AG04449 (cell line): ENCODE measurements at regions not wholly inside any gene's neighbourhood (a gene's known extent, or its start where the extent isn't known, plus 50 kb on each side); places are given as distances from the start of the nearest gene placed in this dataset.

Source experiments
- CTCF ChIA-PET: fragments of 350-600 bp; formaldehyde crosslinking; extraction: SDS; loops from one replicate; lab custom pipeline; 2021; ENCODE audit warnings: antibody characterized with exemption; lab: Yijun Ruan, JAX
- POLR2A ChIA-PET: fragments of 400-600, 350-600 bp; formaldehyde crosslinking; extraction: SDS; loops from one replicate; lab custom pipeline; 2020; ENCODE audit warnings: antibody characterized with exemption, inconsistent platforms; lab: Yijun Ruan, JAX
- DNase-seq: peaks from one replicate; pipeline ENCODE4 v3.0.0-alpha.2; 2010; ENCODE audit warnings: low read depth, low spot score
- H3K4me3 ChIP-seq: 2 replicates; pipeline ENCODE4 v1.5.1; 2011; ENCODE audit warnings: low read depth, mild to moderate bottlenecking, control low read depth, low read length
- CTCF ChIP-seq: IDR thresholded peaks from one replicate; pipeline ENCODE4 v1.5.1; 2011; ENCODE audit warnings: mild to moderate bottlenecking, moderate library complexity, low read length, control low read depth, inconsistent platforms; ENCODE audit not compliant: insufficient read depth; ENCODE audit errors: missing control alignments

- no peak overlapping the region for H3K4me3 ChIP-seq
- no peak for TF ChIP-seq CTCF
- ChIA-PET CTCF (no interaction called here), POLR2A (no interaction called here)
- DNase-seq = no peak
Measured at GRCh38 chr11:82085493-82085892, 648.2 kb downstream of the FAM181B start.

- ChIA-PET POLR2A (no interaction called here), CTCF (no interaction called here)
- no peak for DNase-seq
- no peak overlapping the region for H3K4me3 ChIP-seq
- no peak for TF ChIP-seq CTCF
Measured at GRCh38 chr11:82082976-82083375, 650.7 kb downstream of the FAM181B start.

- CTCF ChIA-PET = no interaction called here
- POLR2A ChIA-PET = no interaction called here
- TF ChIP-seq CTCF = no peak
- DNase-seq = no peak
- H3K4me3 ChIP-seq = no peak overlapping the region
Measured at GRCh38 chr11:82080160-82080559, 653.5 kb downstream of the FAM181B start.

- TF ChIP-seq CTCF = no peak
- no peak for DNase-seq
- ChIA-PET POLR2A (no interaction called here), CTCF (no interaction called here)
- no peak overlapping the region for H3K4me3 ChIP-seq
Measured at GRCh38 chr11:82076126-82076525, 657.5 kb downstream of the FAM181B start.

DNA sequence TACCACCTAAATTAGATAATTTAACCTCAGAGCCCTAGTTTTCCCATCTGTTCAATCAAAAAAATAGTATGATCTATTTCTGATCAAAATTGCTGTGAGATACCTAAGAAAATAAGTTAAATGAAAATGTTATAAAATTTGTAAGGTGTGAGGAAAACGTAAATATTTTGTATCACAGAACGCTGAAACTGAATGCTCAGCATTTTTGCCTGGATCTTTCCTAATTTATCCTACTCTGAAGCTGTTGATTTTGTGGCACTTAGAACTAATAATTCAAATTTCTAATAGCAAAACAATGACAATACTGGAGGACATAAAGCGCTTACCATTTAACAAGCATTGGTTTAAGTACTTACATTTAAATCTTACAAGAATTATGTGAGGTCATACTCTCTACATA is 674.2 kb downstream of the FAM181B start:
- ChIA-PET CTCF (no interaction called here), POLR2A (no interaction called here)
- H3K4me3 ChIP-seq = no peak overlapping the region
- no peak for DNase-seq
- no peak for TF ChIP-seq CTCF

DNA sequence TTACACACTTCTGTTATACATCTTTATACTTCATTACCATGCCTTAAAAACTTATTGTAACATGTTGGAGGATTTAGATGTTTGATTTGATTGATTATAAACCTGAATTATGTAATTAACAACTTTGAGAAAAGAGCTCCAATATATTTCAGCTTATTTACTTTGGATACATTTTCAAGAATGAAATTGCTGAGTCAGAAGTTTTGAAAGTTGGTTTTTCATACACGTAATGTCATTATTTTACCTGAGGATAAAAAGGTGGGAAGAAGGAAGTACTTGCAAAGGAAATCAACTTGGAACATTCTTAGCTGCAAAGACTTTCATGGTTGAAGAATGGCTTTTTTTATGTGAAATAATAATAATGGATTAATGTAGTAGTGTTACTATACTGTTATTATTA is 677.2 kb downstream of the FAM181B start:
- no peak overlapping the region for H3K4me3 ChIP-seq
- DNase-seq = no peak
- ChIA-PET POLR2A (no interaction called here), CTCF (no interaction called here)
- no peak for TF ChIP-seq CTCF
